ENCODE measurements at regions not wholly inside any gene's neighbourhood (a gene's known extent, or its start where the extent isn't known, plus 50 kb on each side); places are given as distances from the start of the nearest gene placed in this dataset.

GRCh38 chr9:135021393-135021789 is 66.1 kb upstream of the OLFM1 start:
- no peak overlapping the region for H3K9ac ChIP-seq (ENCODE audit: low read length)
- H3K27ac ChIP-seq (ENCODE audit: low read length) = no peak overlapping the region
- TF ChIP-seq, protein P1, sequence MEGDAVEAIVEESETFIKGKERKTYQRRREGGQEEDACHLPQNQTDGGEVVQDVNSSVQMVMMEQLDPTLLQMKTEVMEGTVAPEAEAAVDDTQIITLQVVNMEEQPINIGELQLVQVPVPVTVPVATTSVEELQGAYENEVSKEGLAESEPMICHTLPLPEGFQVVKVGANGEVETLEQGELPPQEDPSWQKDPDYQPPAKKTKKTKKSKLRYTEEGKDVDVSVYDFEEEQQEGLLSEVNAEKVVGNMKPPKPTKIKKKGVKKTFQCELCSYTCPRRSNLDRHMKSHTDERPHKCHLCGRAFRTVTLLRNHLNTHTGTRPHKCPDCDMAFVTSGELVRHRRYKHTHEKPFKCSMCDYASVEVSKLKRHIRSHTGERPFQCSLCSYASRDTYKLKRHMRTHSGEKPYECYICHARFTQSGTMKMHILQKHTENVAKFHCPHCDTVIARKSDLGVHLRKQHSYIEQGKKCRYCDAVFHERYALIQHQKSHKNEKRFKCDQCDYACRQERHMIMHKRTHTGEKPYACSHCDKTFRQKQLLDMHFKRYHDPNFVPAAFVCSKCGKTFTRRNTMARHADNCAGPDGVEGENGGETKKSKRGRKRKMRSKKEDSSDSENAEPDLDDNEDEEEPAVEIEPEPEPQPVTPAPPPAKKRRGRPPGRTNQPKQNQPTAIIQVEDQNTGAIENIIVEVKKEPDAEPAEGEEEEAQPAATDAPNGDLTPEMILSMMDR (IDR thresholded peaks at IDR 0.05; ENCODE audit: low read depth, low read length) = no peak
- no peak for TF ChIP-seq EZH2phosphoT487 (IDR thresholded peaks at IDR 0.05; ENCODE audit: low read depth)
- no peak overlapping the region for H2AFZ ChIP-seq (ENCODE audit: low read depth, low read length)
- H3K4me1 ChIP-seq (ENCODE audit: low read length) = no peaks in the 10 kb centered on the region
- no peaks in the 10 kb centered on the region for H3K36me3 ChIP-seq (replicated peaks; ENCODE audit: low read depth, low read length)
- H4K20me1 ChIP-seq (ENCODE audit: insufficient read depth, low read length) = no peaks in the 10 kb centered on the region
- no peaks in the 10 kb centered on the region for H3K79me2 ChIP-seq (ENCODE audit: low read length)
- H3K9me3 ChIP-seq (ENCODE audit: insufficient read depth, low read length) = no peaks in the 10 kb centered on the region
- no peak overlapping the region for H3K4me3 ChIP-seq (ENCODE audit: low read length)
- H3K4me2 ChIP-seq (ENCODE audit: low read length) = no peak overlapping the region
- H3K27me3 ChIP-seq (ENCODE audit: low read depth, low read length) = peaks cover 8% of the 10 kb centered on the region; the same call in 1 of the 2 replicates

DNA sequence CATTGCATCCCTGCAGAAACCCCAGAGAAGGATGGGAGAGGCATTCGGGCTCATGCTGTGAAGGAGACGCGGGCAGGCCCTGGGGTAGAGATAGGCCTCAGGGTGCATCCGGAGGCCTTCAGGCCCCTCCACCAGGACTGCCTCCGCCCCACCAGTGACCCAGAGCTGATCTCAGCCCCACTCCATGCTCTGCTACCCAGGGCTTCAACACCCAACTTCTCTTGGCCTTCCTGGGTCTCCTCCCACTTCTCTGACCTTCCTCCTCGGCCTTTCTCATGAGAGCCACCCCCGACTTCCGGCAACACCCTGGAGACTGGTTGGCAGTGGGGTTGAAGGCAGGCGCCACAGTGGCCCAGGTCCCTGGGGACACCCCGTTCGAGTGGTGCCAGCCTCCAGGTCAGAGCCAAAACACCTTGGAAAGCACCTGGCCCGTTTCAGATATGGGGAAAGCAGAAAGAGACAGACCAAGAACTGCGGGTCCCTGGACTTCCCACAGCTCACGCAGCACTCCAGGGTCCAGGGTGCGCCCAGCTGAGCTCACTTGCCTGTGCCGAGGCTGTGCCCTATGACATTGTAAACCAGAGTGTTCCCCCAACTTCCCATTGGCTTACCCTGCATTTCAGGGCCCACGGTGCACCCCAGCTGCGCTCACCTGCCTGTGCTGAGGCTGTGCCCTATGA is 65.1 kb upstream of the OLFM1 start:
- Histone ChIP-seq H3K4me2 (ENCODE audit: low read length) (no peak overlapping the region), H3K79me2 (ENCODE audit: low read length) (no peaks in the 10 kb centered on the region), H3K36me3 (replicated peaks; ENCODE audit: low read depth, low read length) (no peaks in the 10 kb centered on the region), H3K27ac (ENCODE audit: low read length) (no peak overlapping the region), H3K4me3 (ENCODE audit: low read length) (no peak overlapping the region), H3K9me3 (ENCODE audit: insufficient read depth, low read length) (no peaks in the 10 kb centered on the region), H3K9ac (ENCODE audit: low read length) (no peak overlapping the region), H4K20me1 (ENCODE audit: insufficient read depth, low read length) (no peaks in the 10 kb centered on the region), H3K4me1 (ENCODE audit: low read length) (no peaks in the 10 kb centered on the region), H3K27me3 (ENCODE audit: low read depth, low read length) (peaks cover 12% of the 10 kb centered on the region; the same call in 1 of the 2 replicates), H2AFZ (ENCODE audit: low read depth, low read length) (no peak overlapping the region)
- TF ChIP-seq, protein P1 (IDR thresholded peaks at IDR 0.05; ENCODE audit: low read depth, low read length) = no peak
- TF ChIP-seq EZH2phosphoT487 (IDR thresholded peaks at IDR 0.05; ENCODE audit: low read depth) = no peak

DNA sequence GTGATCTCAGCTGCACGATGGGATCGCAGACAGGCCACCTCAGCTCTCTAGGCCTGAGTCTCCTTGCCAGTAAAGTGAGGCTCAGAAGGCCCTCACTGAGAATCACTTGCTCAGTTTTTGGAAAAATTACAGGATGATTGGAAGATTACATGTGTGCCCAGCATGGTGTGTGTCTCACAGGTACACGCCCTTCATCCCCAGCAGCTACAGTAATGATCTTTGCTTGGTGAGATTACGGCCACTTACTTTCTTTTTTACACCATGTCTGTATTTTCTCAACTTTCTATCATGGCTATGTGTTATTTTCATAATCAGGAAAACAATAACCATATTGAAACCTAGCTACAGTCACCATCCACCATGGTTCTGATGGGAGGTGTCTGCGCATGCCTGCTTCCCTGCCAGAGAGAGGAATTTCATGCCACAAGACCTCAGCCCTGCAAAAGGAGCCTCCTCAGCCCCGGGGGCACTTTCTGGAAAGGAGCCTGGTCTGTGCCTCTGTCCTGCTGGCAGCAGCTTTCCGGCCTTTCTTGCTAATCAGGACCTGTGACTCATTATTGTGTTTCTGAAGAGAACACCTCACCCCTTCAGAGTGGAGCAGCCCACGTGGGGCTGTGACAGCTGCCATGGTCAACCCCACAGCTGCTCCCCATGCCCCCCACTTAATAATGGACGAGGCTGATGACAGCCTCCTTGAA is 64.2 kb upstream of the OLFM1 start:
- Histone ChIP-seq H3K27me3 (ENCODE audit: low read depth, low read length) (peaks cover 12% of the 10 kb centered on the region; the same call in 1 of the 2 replicates), H3K9ac (ENCODE audit: low read length) (no peak overlapping the region), H3K4me1 (ENCODE audit: low read length) (no peaks in the 10 kb centered on the region), H4K20me1 (ENCODE audit: insufficient read depth, low read length) (no peaks in the 10 kb centered on the region), H3K27ac (ENCODE audit: low read length) (no peak overlapping the region), H3K36me3 (replicated peaks; ENCODE audit: low read depth, low read length) (no peaks in the 10 kb centered on the region), H2AFZ (ENCODE audit: low read depth, low read length) (no peak overlapping the region), H3K79me2 (ENCODE audit: low read length) (no peaks in the 10 kb centered on the region), H3K9me3 (ENCODE audit: insufficient read depth, low read length) (no peaks in the 10 kb centered on the region), H3K4me2 (ENCODE audit: low read length) (no peak overlapping the region), H3K4me3 (ENCODE audit: low read length) (no peak overlapping the region)
- no peak for TF ChIP-seq EZH2phosphoT487 (IDR thresholded peaks at IDR 0.05; ENCODE audit: low read depth)
- TF ChIP-seq, protein P1 (IDR thresholded peaks at IDR 0.05; ENCODE audit: low read depth, low read length) = no peak

- Histone ChIP-seq H3K4me1 (ENCODE audit: low read length) (no peaks in the 10 kb centered on the region), H3K27ac (ENCODE audit: low read length) (no peak overlapping the region), H2AFZ (ENCODE audit: low read depth, low read length) (no peak overlapping the region), H3K9ac (ENCODE audit: low read length) (no peak overlapping the region), H4K20me1 (ENCODE audit: insufficient read depth, low read length) (no peaks in the 10 kb centered on the region), H3K79me2 (ENCODE audit: low read length) (no peaks in the 10 kb centered on the region), H3K36me3 (replicated peaks; ENCODE audit: low read depth, low read length) (no peaks in the 10 kb centered on the region), H3K9me3 (ENCODE audit: insufficient read depth, low read length) (no peaks in the 10 kb centered on the region), H3K4me3 (ENCODE audit: low read length) (no peak overlapping the region), H3K27me3 (ENCODE audit: low read depth, low read length) (peaks cover 12% of the 10 kb centered on the region; the same call in 1 of the 2 replicates), H3K4me2 (ENCODE audit: low read length) (no peak overlapping the region)
- no peak for TF ChIP-seq EZH2phosphoT487 (IDR thresholded peaks at IDR 0.05; ENCODE audit: low read depth)
- TF ChIP-seq, protein P1 (IDR thresholded peaks at IDR 0.05; ENCODE audit: low read depth, low read length) = no peak
Measured at GRCh38 chr9:135023786-135024405, 63.6 kb upstream of the OLFM1 start.

Measured in OCI-LY3 (cell line).